Keratinocyte (primary cell): ENCODE measurements at regions not wholly inside any gene's neighbourhood (a gene's known extent, or its start where the extent isn't known, plus 50 kb on each side); places are given as distances from the start of the nearest gene placed in this dataset.

Experiments used
- DNase-seq: peaks from one replicate; pipeline ENCODE4 v3.0.0-alpha.2; 2011; ENCODE audit warnings: low read depth, missing footprints, low spot score
- FAIRE-seq: peaks from 2 replicates; lab custom pipeline; 2011; peaks lifted over from hg19 to GRCh38; lab: Jason Lieb, UNC
- H2AFZ ChIP-seq: 2 replicates; pipeline ENCODE4 v1.6.0; 2012; ENCODE audit warnings: low read length, control low read depth, inconsistent platforms; ENCODE audit not compliant: control insufficient read depth
- H3K27ac ChIP-seq: 2 replicates; pipeline ENCODE4 v1.5.1; 2011; ENCODE audit warnings: low read length; ENCODE audit not compliant: control insufficient read depth, insufficient read depth
- H3K27me3 ChIP-seq: 3 replicates; pipeline ENCODE4 v1.6.0; 2011; ENCODE audit warnings: low read length; ENCODE audit not compliant: control insufficient read depth, insufficient read depth; ENCODE audit errors: extremely low read depth
- H3K36me3 ChIP-seq, 2 experiments: 2 replicates in 1 of 2; 3 replicates in 1 of 2; pipeline ENCODE4 v1.5.1; 2011; ENCODE audit warnings: low read length in 2 of 2, mild to moderate bottlenecking in 1 of 2; ENCODE audit not compliant: control insufficient read depth in 2 of 2, insufficient read depth in 2 of 2; ENCODE audit errors: extremely low read depth in 1 of 2
- H3K4me1 ChIP-seq: 3 replicates; pipeline ENCODE4 v1.5.1; 2011; ENCODE audit warnings: low read length; ENCODE audit not compliant: control insufficient read depth, insufficient read depth; ENCODE audit errors: extremely low read depth
- H3K4me2 ChIP-seq: 3 replicates; pipeline ENCODE4 v1.6.0; 2011; ENCODE audit warnings: low read depth, low read length; ENCODE audit not compliant: control insufficient read depth, insufficient read depth; ENCODE audit errors: extremely low read depth
- H3K4me3 ChIP-seq, 3 experiments: fragments of 200-600 bp in 1 of 3; sonication (generic) in 1 of 3; 2 replicates in 2 of 3; 3 replicates in 1 of 3; pipeline ENCODE4 v1.5.1; 2011 to 2016; ENCODE audit warnings: low read length in 3 of 3, mild to moderate bottlenecking in 3 of 3, control low read depth in 2 of 3, inconsistent platforms in 1 of 3, low read depth in 1 of 3, mixed read lengths in 1 of 3, mixed run types in 1 of 3, moderate library complexity in 1 of 3; ENCODE audit not compliant: control insufficient read depth in 2 of 3, insufficient read depth in 2 of 3; ENCODE audit errors: extremely low read depth in 1 of 3
- H3K79me2 ChIP-seq: 2 replicates; pipeline ENCODE4 v1.6.0; 2012; ENCODE audit warnings: low read length; ENCODE audit not compliant: control insufficient read depth, insufficient read depth
- H3K9ac ChIP-seq: 3 replicates; pipeline ENCODE4 v1.6.0; 2011; ENCODE audit warnings: low read length; ENCODE audit not compliant: control insufficient read depth, insufficient read depth; ENCODE audit errors: extremely low read depth
- H3K9me1 ChIP-seq: 3 replicates; pipeline ENCODE4 v1.6.0; 2011; ENCODE audit warnings: low read length; ENCODE audit not compliant: control insufficient read depth, insufficient read depth; ENCODE audit errors: extremely low read depth
- H3K9me3 ChIP-seq: 2 replicates; pipeline ENCODE4 v1.5.1; 2012; ENCODE audit warnings: low read depth, low read length; ENCODE audit not compliant: control insufficient read depth
- H4K20me1 ChIP-seq: 3 replicates; pipeline ENCODE4 v1.6.0; 2011; ENCODE audit warnings: low read length; ENCODE audit not compliant: control insufficient read depth, insufficient read depth; ENCODE audit errors: extremely low read depth
- CTCF ChIP-seq, 3 experiments: IDR thresholded peaks in 1 of 3; conservative IDR thresholded peaks in 1 of 3; optimal IDR thresholded peaks in 1 of 3; 2 replicates in 2 of 3; 3 replicates in 1 of 3; pipeline versions ENCODE3 to v1.5.1; 2011; ENCODE audit warnings: low read length in 3 of 3, mild to moderate bottlenecking in 3 of 3, moderate library complexity in 2 of 3, control low read depth in 1 of 3, inconsistent platforms in 1 of 3; ENCODE audit not compliant: insufficient read depth in 2 of 3; ENCODE audit errors: extremely low read depth in 1 of 3
- EZH2 ChIP-seq: IDR thresholded peaks from one replicate; pipeline ENCODE4 v1.6.1; 2012; ENCODE audit warnings: inconsistent platforms, mild to moderate bottlenecking, low read length, moderate library complexity
- dilution Hi-C: fragments of 300-500 bp; cut with MboI; formaldehyde crosslinking; loops from one replicate; pipeline ENCODE4 v1.7.0; 2020; ENCODE audit warnings: low sequenced_read_pairs; ENCODE audit not compliant: extremely low pct_ligation_motif_present

- H3K27ac ChIP-seq = no peak overlapping the region
- no peak overlapping the region for H3K4me2 ChIP-seq
- H3K79me2 ChIP-seq = no peaks in the 10 kb centered on the region
- no peak for TF ChIP-seq EZH2
- no peak for TF ChIP-seq CTCF (optimal IDR thresholded peaks at IDR 0.05 in 1 of 3, IDR thresholded peaks at IDR 0.05 in 1 of 3, conservative IDR thresholded peaks at IDR 0.05 in 1 of 3; ENCODE audit: extremely low read depth in 1 of 3, insufficient read depth in 2 of 3, low read length in 3 of 3)
- no peak overlapping the region for H3K4me3 ChIP-seq
- no peaks in the 10 kb centered on the region for H3K36me3 ChIP-seq
- FAIRE-seq (no peak), DNase-seq (no peak)
- no peaks in the 10 kb centered on the region for H3K9me1 ChIP-seq
- dilution Hi-C loops = no loop called here
- H3K4me1 ChIP-seq = peaks cover 9% of the 10 kb centered on the region
- no peaks in the 10 kb centered on the region for H3K27me3 ChIP-seq
- H3K9me3 ChIP-seq = no peaks in the 10 kb centered on the region
- no peaks in the 10 kb centered on the region for H4K20me1 ChIP-seq
- H3K9ac ChIP-seq = no peak overlapping the region
- H2AFZ ChIP-seq = no peak overlapping the region
Measured at GRCh38 chr2:147294825-147295392, 549.9 kb upstream of the ACVR2A start.

DNA sequence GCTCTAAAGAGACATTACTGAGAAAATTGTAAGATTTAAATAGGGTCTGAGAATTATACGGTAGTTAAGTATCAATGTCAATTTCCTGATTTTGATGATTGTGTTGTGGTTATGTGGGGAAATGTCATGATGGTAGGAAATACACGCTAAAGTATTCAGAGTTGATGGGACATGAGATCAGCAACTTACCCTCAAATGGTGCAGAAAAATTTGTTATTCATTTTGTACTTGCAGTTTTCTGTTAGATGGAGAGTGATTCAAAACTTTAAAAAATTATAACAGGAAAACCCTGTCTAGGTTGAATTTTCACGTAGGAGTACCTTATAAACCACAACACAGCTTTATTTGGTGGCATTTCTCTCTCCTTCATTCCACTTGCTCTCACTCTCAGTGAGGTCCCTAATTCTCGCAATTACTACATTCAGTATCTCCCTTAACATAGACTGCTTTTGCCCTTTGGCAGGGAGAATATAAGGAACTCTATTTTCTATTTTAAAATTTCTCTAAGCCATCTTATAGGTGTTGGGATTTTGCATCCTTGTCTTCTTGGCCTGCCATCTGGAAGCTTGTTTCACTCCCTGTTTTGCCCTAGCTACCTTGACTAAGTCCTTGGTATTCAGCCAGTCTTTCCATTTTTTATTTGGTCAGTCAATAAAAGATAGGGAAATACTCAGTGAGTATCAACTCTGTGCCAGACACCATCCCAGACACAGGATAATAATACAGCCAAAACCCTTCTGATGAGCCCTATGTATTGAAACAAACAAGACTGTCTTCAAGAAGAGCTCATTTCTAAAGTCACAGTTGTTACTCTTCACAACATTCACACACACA is 550.6 kb upstream of the ACVR2A start:
- Histone ChIP-seq H3K9me3 (no peaks in the 10 kb centered on the region), H3K4me3 (no peak overlapping the region), H4K20me1 (no peaks in the 10 kb centered on the region), H3K27me3 (no peaks in the 10 kb centered on the region), H3K9ac (no peak overlapping the region), H3K9me1 (no peaks in the 10 kb centered on the region), H3K4me2 (no peak overlapping the region), H3K4me1 (peaks cover 9% of the 10 kb centered on the region), H3K27ac (no peak overlapping the region), H3K79me2 (no peaks in the 10 kb centered on the region), H3K36me3 (no peaks in the 10 kb centered on the region), H2AFZ (no peak overlapping the region)
- no peak for FAIRE-seq
- TF ChIP-seq EZH2 (no peak), CTCF (optimal IDR thresholded peaks at IDR 0.05 in 1 of 3, IDR thresholded peaks at IDR 0.05 in 1 of 3, conservative IDR thresholded peaks at IDR 0.05 in 1 of 3; ENCODE audit: extremely low read depth in 1 of 3, insufficient read depth in 2 of 3, low read length in 3 of 3) (no peak)
- dilution Hi-C loops = no loop called here
- DNase-seq = no peak
